ENCODE measurements at regions not wholly inside any gene's neighbourhood (a gene's known extent, or its start where the extent isn't known, plus 50 kb on each side); places are given as distances from the start of the nearest gene placed in this dataset.

DNA sequence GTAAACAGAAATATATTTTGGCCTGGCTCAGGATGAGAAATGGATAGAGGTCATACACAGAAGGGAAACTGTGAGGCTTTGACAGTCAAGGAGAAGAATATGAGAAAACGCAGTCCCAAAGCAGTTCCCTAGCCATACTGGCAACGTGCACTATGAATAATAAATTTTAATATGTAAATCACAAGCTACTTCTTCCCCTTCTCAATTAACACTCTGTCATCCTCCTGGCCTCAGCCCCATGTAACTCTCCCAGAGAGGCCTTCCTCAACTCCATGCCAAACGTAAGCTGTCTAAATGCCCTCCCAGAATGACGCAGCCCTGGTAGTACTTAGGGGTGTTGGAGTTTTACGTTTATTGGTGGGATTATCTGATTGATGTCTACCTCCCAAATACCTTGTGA, 732.6 kb downstream of the LIG4 start:
- TF ChIP-seq EZH2 (IDR thresholded peaks at IDR 0.05) (no peak), POLR2AphosphoS5 (IDR thresholded peaks at IDR 0.05; ENCODE audit: borderline replicate concordance, low read depth, low read length) (no peak)

Measured in SK-N-MC (cell line).